ENCODE measurements at regions not wholly inside any gene's neighbourhood (a gene's known extent, or its start where the extent isn't known, plus 50 kb on each side); places are given as distances from the start of the nearest gene placed in this dataset.

GRCh38 chr4:79178760-79179159 lies 147.1 kb downstream of the NAA11 start:
- Mint-ChIP-seq H3K27ac (no peak overlapping the region), H3K4me1 (ENCODE audit: low read depth) (no peaks in the 10 kb centered on the region), H3K9me3 (ENCODE audit: low read depth) (no peaks in the 10 kb centered on the region), H3K27me3 (no peaks in the 10 kb centered on the region), H3K36me3 (ENCODE audit: insufficient read depth) (no peaks in the 10 kb centered on the region), H3K4me3 (ENCODE audit: low read depth) (no peak overlapping the region)
- no peak for DNase-seq (ENCODE audit: low spot score, unreplicated experiment)
- no peak for TF ChIP-seq CTCF (IDR thresholded peaks at IDR 0.05; ENCODE audit: unreplicated experiment)

GRCh38 chr4:79177388-79177787 lies 148.5 kb downstream of the NAA11 start:
- Mint-ChIP-seq H3K36me3 (ENCODE audit: insufficient read depth) (no peaks in the 10 kb centered on the region), H3K27me3 (no peaks in the 10 kb centered on the region), H3K4me1 (ENCODE audit: low read depth) (no peaks in the 10 kb centered on the region), H3K27ac (no peak overlapping the region), H3K9me3 (ENCODE audit: low read depth) (no peaks in the 10 kb centered on the region), H3K4me3 (ENCODE audit: low read depth) (no peak overlapping the region)
- no peak for DNase-seq (ENCODE audit: low spot score, unreplicated experiment)
- no peak for TF ChIP-seq CTCF (IDR thresholded peaks at IDR 0.05; ENCODE audit: unreplicated experiment)

GRCh38 chr4:79176351-79176750 lies 149.5 kb downstream of the NAA11 start:
- Mint-ChIP-seq H3K4me3 (ENCODE audit: low read depth) (no peak overlapping the region), H3K27ac (no peak overlapping the region), H3K27me3 (no peaks in the 10 kb centered on the region), H3K9me3 (ENCODE audit: low read depth) (no peaks in the 10 kb centered on the region), H3K36me3 (ENCODE audit: insufficient read depth) (no peaks in the 10 kb centered on the region), H3K4me1 (ENCODE audit: low read depth) (no peaks in the 10 kb centered on the region)
- no peak for DNase-seq (ENCODE audit: low spot score, unreplicated experiment)
- no peak for TF ChIP-seq CTCF (IDR thresholded peaks at IDR 0.05; ENCODE audit: unreplicated experiment)

GRCh38 chr4:79175716-79176115 lies 150.1 kb downstream of the NAA11 start:
- Mint-ChIP-seq H3K27ac (no peak overlapping the region), H3K9me3 (ENCODE audit: low read depth) (no peaks in the 10 kb centered on the region), H3K27me3 (no peaks in the 10 kb centered on the region), H3K4me3 (ENCODE audit: low read depth) (no peak overlapping the region), H3K4me1 (ENCODE audit: low read depth) (no peaks in the 10 kb centered on the region), H3K36me3 (ENCODE audit: insufficient read depth) (no peaks in the 10 kb centered on the region)
- no peak for TF ChIP-seq CTCF (IDR thresholded peaks at IDR 0.05; ENCODE audit: unreplicated experiment)
- no peak for DNase-seq (ENCODE audit: low spot score, unreplicated experiment)

GRCh38 chr4:79174490-79175252 lies 151.2 kb downstream of the NAA11 start:
- no peak for TF ChIP-seq CTCF (IDR thresholded peaks at IDR 0.05; ENCODE audit: unreplicated experiment)
- Mint-ChIP-seq H3K36me3 (ENCODE audit: insufficient read depth) (no peaks in the 10 kb centered on the region), H3K4me1 (ENCODE audit: low read depth) (no peaks in the 10 kb centered on the region), H3K27me3 (no peaks in the 10 kb centered on the region), H3K9me3 (ENCODE audit: low read depth) (peaks cover 1% of the 10 kb centered on the region), H3K27ac (no peak overlapping the region), H3K4me3 (ENCODE audit: low read depth) (no peak overlapping the region)
- DNase-seq (ENCODE audit: low spot score, unreplicated experiment) = no peak

Data from progenitor cell of endocrine pancreas (in vitro differentiated cells).